ENCODE measurements at regions not wholly inside any gene's neighbourhood (a gene's known extent, or its start where the extent isn't known, plus 50 kb on each side); places are given as distances from the start of the nearest gene placed in this dataset.

- no peak overlapping the region for H3K4me3 Mint-ChIP-seq
- H3K27ac Mint-ChIP-seq: no peak overlapping the region
- DNase-seq: no peak
- H3K36me3 Mint-ChIP-seq (ENCODE audit: low read depth): no peaks in the 10 kb centered on the region
- no peaks in the 10 kb centered on the region for H3K9me3 Mint-ChIP-seq
- ChIA-PET POLR2A (no interaction called here), CTCF (no interaction called here)
- no peaks in the 10 kb centered on the region for H3K4me1 Mint-ChIP-seq
- H3K27me3 Mint-ChIP-seq: peaks cover 27% of the 10 kb centered on the region
These were observed 209.5 kb upstream of the E2F8 start for GRCh38 chr11:19450282-19450681.

- ChIA-PET CTCF (no interaction called here), POLR2A (no interaction called here)
- DNase-seq: no peak
- no peaks in the 10 kb centered on the region for H3K4me1 Mint-ChIP-seq
- no peak overlapping the region for H3K27ac Mint-ChIP-seq
- no peak overlapping the region for H3K4me3 Mint-ChIP-seq
- no peaks in the 10 kb centered on the region for H3K36me3 Mint-ChIP-seq (ENCODE audit: low read depth)
- H3K27me3 Mint-ChIP-seq: peaks cover 34% of the 10 kb centered on the region
- H3K9me3 Mint-ChIP-seq: no peaks in the 10 kb centered on the region
These were observed 207.9 kb upstream of the E2F8 start for GRCh38 chr11:19448651-19449050.

GRCh38 chr11:19447150-19447566, 206.4 kb upstream of the E2F8 start:
- Mint-ChIP-seq H3K36me3 (ENCODE audit: low read depth) (no peaks in the 10 kb centered on the region), H3K4me1 (peaks cover 10% of the 10 kb centered on the region), H3K4me3 (no peak overlapping the region), H3K27ac (no peak overlapping the region), H3K27me3 (peaks cover 45% of the 10 kb centered on the region), H3K9me3 (no peaks in the 10 kb centered on the region)
- POLR2A ChIA-PET: no interaction called here
- CTCF ChIA-PET: no interaction called here
- DNase-seq: no peak

- CTCF ChIA-PET: no interaction called here
- no peaks in the 10 kb centered on the region for H3K36me3 Mint-ChIP-seq (ENCODE audit: low read depth)
- H3K4me3 Mint-ChIP-seq: no peak overlapping the region
- H3K9me3 Mint-ChIP-seq: no peaks in the 10 kb centered on the region
- DNase-seq: no peak
- H3K4me1 Mint-ChIP-seq: peaks cover 20% of the 10 kb centered on the region
- POLR2A ChIA-PET: no interaction called here
- no peak overlapping the region for H3K27ac Mint-ChIP-seq
- H3K27me3 Mint-ChIP-seq: peaks cover 47% of the 10 kb centered on the region
These were observed 205.0 kb upstream of the E2F8 start for GRCh38 chr11:19445771-19446170.

- ChIA-PET POLR2A (no interaction called here), CTCF (no interaction called here)
- Mint-ChIP-seq H3K4me3 (no peak overlapping the region), H3K9me3 (no peaks in the 10 kb centered on the region), H3K36me3 (ENCODE audit: low read depth) (no peaks in the 10 kb centered on the region), H3K4me1 (peaks cover 20% of the 10 kb centered on the region), H3K27me3 (peaks cover 54% of the 10 kb centered on the region), H3K27ac (no peak overlapping the region)
- no peak for DNase-seq
These were observed 203.5 kb upstream of the E2F8 start for GRCh38 chr11:19444231-19444630.

GRCh38 chr11:19442554-19442910, 201.8 kb upstream of the E2F8 start:
- Mint-ChIP-seq H3K9me3 (no peaks in the 10 kb centered on the region), H3K27ac (no peak overlapping the region), H3K27me3 (peaks cover 57% of the 10 kb centered on the region), H3K4me1 (peaks cover 20% of the 10 kb centered on the region), H3K4me3 (no peak overlapping the region), H3K36me3 (ENCODE audit: low read depth) (no peaks in the 10 kb centered on the region)
- POLR2A ChIA-PET: no interaction called here
- CTCF ChIA-PET: no interaction called here
- DNase-seq: no peak

- H3K27me3 Mint-ChIP-seq: peaks cover 59% of the 10 kb centered on the region
- peaks cover 20% of the 10 kb centered on the region for H3K4me1 Mint-ChIP-seq
- POLR2A ChIA-PET: no interaction called here
- no peaks in the 10 kb centered on the region for H3K9me3 Mint-ChIP-seq
- no peak overlapping the region for H3K27ac Mint-ChIP-seq
- peak; percentile 51 for DNase-seq
- H3K36me3 Mint-ChIP-seq (ENCODE audit: low read depth): no peaks in the 10 kb centered on the region
- H3K4me3 Mint-ChIP-seq: no peak overlapping the region
- CTCF ChIA-PET: no interaction called here
These were observed 201.2 kb upstream of the E2F8 start for GRCh38 chr11:19441752-19442553.

- DNase-seq: no peak
- H3K9me3 Mint-ChIP-seq: no peaks in the 10 kb centered on the region
- H3K36me3 Mint-ChIP-seq (ENCODE audit: low read depth): no peaks in the 10 kb centered on the region
- H3K4me3 Mint-ChIP-seq: no peak overlapping the region
- H3K27me3 Mint-ChIP-seq: peaks cover 56% of the 10 kb centered on the region
- peaks cover 20% of the 10 kb centered on the region for H3K4me1 Mint-ChIP-seq
- CTCF ChIA-PET: no interaction called here
- POLR2A ChIA-PET: no interaction called here
- H3K27ac Mint-ChIP-seq: no peak overlapping the region
These were observed 200.5 kb upstream of the E2F8 start for GRCh38 chr11:19441288-19441687.

- ChIA-PET CTCF (no interaction called here), POLR2A (no interaction called here)
- H3K27me3 Mint-ChIP-seq: peaks cover 42% of the 10 kb centered on the region
- H3K9me3 Mint-ChIP-seq: no peaks in the 10 kb centered on the region
- no peak overlapping the region for H3K4me3 Mint-ChIP-seq
- no peaks in the 10 kb centered on the region for H3K36me3 Mint-ChIP-seq (ENCODE audit: low read depth)
- H3K27ac Mint-ChIP-seq: no peak overlapping the region
- H3K4me1 Mint-ChIP-seq: peaks cover 15% of the 10 kb centered on the region
- no peak for DNase-seq
These were observed 197.0 kb upstream of the E2F8 start for GRCh38 chr11:19437760-19438159.

GRCh38 chr11:19436932-19437331, 196.2 kb upstream of the E2F8 start:
- POLR2A ChIA-PET: no interaction called here
- Mint-ChIP-seq H3K36me3 (ENCODE audit: low read depth) (no peaks in the 10 kb centered on the region), H3K27me3 (peaks cover 42% of the 10 kb centered on the region), H3K9me3 (no peaks in the 10 kb centered on the region), H3K27ac (no peak overlapping the region), H3K4me3 (no peak overlapping the region), H3K4me1 (peaks cover 7% of the 10 kb centered on the region)
- CTCF ChIA-PET: no interaction called here
- DNase-seq: no peak

- ChIA-PET POLR2A (no interaction called here), CTCF (no interaction called here)
- peaks cover 38% of the 10 kb centered on the region for H3K27me3 Mint-ChIP-seq
- H3K36me3 Mint-ChIP-seq (ENCODE audit: low read depth): no peaks in the 10 kb centered on the region
- H3K4me1 Mint-ChIP-seq: no peaks in the 10 kb centered on the region
- H3K4me3 Mint-ChIP-seq: no peak overlapping the region
- no peak for DNase-seq
- no peaks in the 10 kb centered on the region for H3K9me3 Mint-ChIP-seq
- no peak overlapping the region for H3K27ac Mint-ChIP-seq
These were observed 194.7 kb upstream of the E2F8 start for GRCh38 chr11:19435306-19435989.

- Mint-ChIP-seq H3K9me3 (no peaks in the 10 kb centered on the region), H3K4me3 (no peak overlapping the region), H3K4me1 (no peaks in the 10 kb centered on the region), H3K27ac (no peak overlapping the region), H3K27me3 (peaks cover 35% of the 10 kb centered on the region), H3K36me3 (ENCODE audit: low read depth) (no peaks in the 10 kb centered on the region)
- POLR2A ChIA-PET: no interaction called here
- DNase-seq: no peak
- CTCF ChIA-PET: no interaction called here
These were observed 193.0 kb upstream of the E2F8 start for GRCh38 chr11:19433791-19434190.

- no peak overlapping the region for H3K4me3 Mint-ChIP-seq
- H3K9me3 Mint-ChIP-seq: no peaks in the 10 kb centered on the region
- H3K27ac Mint-ChIP-seq: no peak overlapping the region
- no peaks in the 10 kb centered on the region for H3K4me1 Mint-ChIP-seq
- no peak for DNase-seq
- no peaks in the 10 kb centered on the region for H3K36me3 Mint-ChIP-seq (ENCODE audit: low read depth)
- POLR2A ChIA-PET: no interaction called here
- peaks cover 35% of the 10 kb centered on the region for H3K27me3 Mint-ChIP-seq
- CTCF ChIA-PET: no interaction called here
These were observed 192.6 kb upstream of the E2F8 start for GRCh38 chr11:19433367-19433766.

GRCh38 chr11:19432370-19433061, 191.8 kb upstream of the E2F8 start:
- Mint-ChIP-seq H3K9me3 (no peaks in the 10 kb centered on the region), H3K27ac (no peak overlapping the region), H3K27me3 (peaks cover 36% of the 10 kb centered on the region), H3K36me3 (ENCODE audit: low read depth) (no peaks in the 10 kb centered on the region), H3K4me1 (no peaks in the 10 kb centered on the region), H3K4me3 (no peak overlapping the region)
- DNase-seq: no peak
- CTCF ChIA-PET: no interaction called here
- POLR2A ChIA-PET: no interaction called here
